ENCODE measurements at regions not wholly inside any gene's neighbourhood (a gene's known extent, or its start where the extent isn't known, plus 50 kb on each side); places are given as distances from the start of the nearest gene placed in this dataset.

- TF ChIP-seq CTCF (conservative IDR thresholded peaks at IDR 0.05 in 1 of 2, IDR thresholded peaks at IDR 0.05 in 1 of 2; ENCODE audit: low read depth in 1 of 2, low read length in 2 of 2) (no peak), EZH2 (IDR thresholded peaks at IDR 0.05; ENCODE audit: low read length, missing control alignments) (no peak)
Observed at GRCh38 chr21:14317507-14317906, 65.4 kb downstream of the HSPA13 start.
